DMS 273 (cell line): ENCODE measurements at regions not wholly inside any gene's neighbourhood (a gene's known extent, or its start where the extent isn't known, plus 50 kb on each side); places are given as distances from the start of the nearest gene placed in this dataset.
"Not testable (repeated sequence)": the region's sequence is repeated elsewhere in the genome, so short reads cannot be mapped to it uniquely, and the experiment has no call there.

ENCODE experiments used
- DNase-seq: peaks from one replicate; lab custom pipeline; 2025; ENCODE audit not compliant: unreplicated experiment; lab: John Stamatoyannopoulos, UW

- no peak for DNase-seq
These were observed 159.2 kb downstream of the DDX1 start for GRCh38 chr2:15750822-15751329.

GRCh38 chr2:15751477-15751876, 159.8 kb downstream of the DDX1 start:
- DNase-seq, result no peak

- DNase-seq, result no peak
These were observed 161.0 kb downstream of the DDX1 start for GRCh38 chr2:15752552-15753232.

- no peak for DNase-seq
These were observed 161.6 kb downstream of the DDX1 start for GRCh38 chr2:15753233-15753798.

GRCh38 chr2:15753811-15754702, 162.4 kb downstream of the DDX1 start:
- no peak for DNase-seq

GRCh38 chr2:15754703-15755099, 163.0 kb downstream of the DDX1 start:
- no peak for DNase-seq

- DNase-seq, result no peak
These were observed 163.9 kb downstream of the DDX1 start for GRCh38 chr2:15755528-15755927.

- no peak for DNase-seq
These were observed 164.4 kb downstream of the DDX1 start for GRCh38 chr2:15756011-15756550.

GRCh38 chr2:15756882-15757819, 165.5 kb downstream of the DDX1 start:
- no peak for DNase-seq

- DNase-seq, result no peak
These were observed 166.3 kb downstream of the DDX1 start for GRCh38 chr2:15757820-15758586.

GRCh38 chr2:15758848-15759247, 167.2 kb downstream of the DDX1 start:
- no peak for DNase-seq

- DNase-seq, result no peak
These were observed 167.7 kb downstream of the DDX1 start for GRCh38 chr2:15759385-15759784.

GRCh38 chr2:15759791-15760190, 168.1 kb downstream of the DDX1 start:
- not testable (repeated sequence) for DNase-seq

- DNase-seq, result no peak
These were observed 168.7 kb downstream of the DDX1 start for GRCh38 chr2:15760232-15760910.

GRCh38 chr2:15761056-15761455, 169.4 kb downstream of the DDX1 start:
- DNase-seq, result no peak

- no peak for DNase-seq
These were observed 170.2 kb downstream of the DDX1 start for GRCh38 chr2:15761910-15762309.

- no peak for DNase-seq
These were observed 170.8 kb downstream of the DDX1 start for GRCh38 chr2:15762449-15762848.

GRCh38 chr2:15763106-15763821, 171.6 kb downstream of the DDX1 start:
- no peak for DNase-seq
